NCI-H345 treated with DMSO at 0.1 percent for 48 hours (cell line): ENCODE measurements at regions not wholly inside any gene's neighbourhood (a gene's known extent, or its start where the extent isn't known, plus 50 kb on each side); places are given as distances from the start of the nearest gene placed in this dataset.

ENCODE experiments used
- DNase-seq: peaks from one replicate; lab custom pipeline; 2025; ENCODE audit not compliant: unreplicated experiment; lab: John Stamatoyannopoulos, UW

DNA sequence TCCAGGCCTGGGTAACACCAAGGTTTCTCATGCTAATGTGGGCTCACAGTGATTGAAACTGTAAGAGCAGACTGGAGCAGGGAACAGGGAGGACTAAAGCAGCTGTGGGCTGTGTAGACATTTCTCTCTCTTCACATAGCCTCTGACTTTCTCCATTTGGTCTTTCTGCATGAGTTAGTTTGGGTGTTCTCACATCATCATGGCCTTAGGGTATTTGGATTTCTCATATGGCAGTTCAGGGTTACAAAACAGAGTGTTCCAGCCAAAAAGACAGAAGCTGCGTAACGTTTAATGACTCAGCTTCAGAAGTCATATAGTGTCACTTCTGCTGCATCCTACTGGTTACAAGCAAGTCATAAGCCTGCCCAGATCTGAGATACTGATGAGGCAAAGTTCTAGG is 52.0 kb upstream of the OSBPL8 start:
- no peak for DNase-seq

DNA sequence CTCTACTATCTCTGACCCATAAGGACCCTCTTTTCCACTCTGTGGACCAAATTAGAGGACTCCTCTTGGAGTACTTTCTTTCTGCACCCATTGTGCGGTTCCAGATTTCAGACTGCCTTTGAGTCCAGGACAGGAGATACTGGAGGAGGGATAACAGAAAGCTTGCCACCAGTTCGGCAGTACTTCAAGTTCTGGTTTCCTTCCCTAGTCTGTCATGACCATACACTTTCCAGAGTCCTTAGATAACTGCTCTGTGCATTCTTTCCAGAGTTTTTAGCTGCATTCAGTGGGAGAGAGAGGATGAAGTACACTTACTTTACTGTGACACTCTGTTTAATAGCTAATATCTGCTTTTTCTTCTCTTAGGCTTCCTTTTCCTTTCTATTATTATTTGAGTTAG is 54.8 kb upstream of the OSBPL8 start:
- DNase-seq, result no peak

GRCh38 chr12:76618031-76618430 is 58.5 kb upstream of the OSBPL8 start:
- DNase-seq, result no peak

DNA sequence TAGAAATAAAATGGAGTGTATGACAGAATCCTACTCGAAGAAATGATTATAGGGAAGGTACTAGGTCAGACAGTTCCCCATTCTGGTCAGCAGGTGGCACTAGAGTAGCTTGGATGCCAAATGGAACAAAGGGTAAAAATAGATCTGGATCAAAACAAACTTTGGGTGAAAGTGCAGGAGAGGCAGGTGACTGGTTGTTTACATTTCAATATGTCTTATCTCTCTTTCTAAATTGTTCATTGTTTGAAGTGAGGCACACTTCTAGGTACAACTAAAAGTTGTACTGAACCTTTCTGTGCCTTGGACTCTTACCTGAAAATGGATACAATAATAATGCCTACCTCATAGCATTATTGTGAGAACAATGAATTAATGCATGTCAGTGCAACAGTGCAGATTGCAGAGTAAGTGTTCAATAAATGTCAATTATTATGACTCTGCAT is 62.0 kb upstream of the OSBPL8 start:
- DNase-seq, result peak; percentile 80

GRCh38 chr12:76622351-76622750 is 62.8 kb upstream of the OSBPL8 start:
- no peak for DNase-seq

- no peak for DNase-seq
Measured at GRCh38 chr12:76622915-76623314, 63.3 kb upstream of the OSBPL8 start.

GRCh38 chr12:76623931-76624330 is 64.4 kb upstream of the OSBPL8 start:
- DNase-seq, result no peak

- no peak for DNase-seq
Measured at GRCh38 chr12:76627346-76628135, 68.0 kb upstream of the OSBPL8 start.

- DNase-seq, result no peak
Measured at GRCh38 chr12:76628745-76629144, 69.2 kb upstream of the OSBPL8 start.

- no peak for DNase-seq
Measured at GRCh38 chr12:76631741-76632140, 72.2 kb upstream of the OSBPL8 start.

- DNase-seq, result no peak
Measured at GRCh38 chr12:76633415-76633814, 73.8 kb upstream of the OSBPL8 start.

- DNase-seq, result no peak
Measured at GRCh38 chr12:76634133-76634532, 74.6 kb upstream of the OSBPL8 start.

- no peak for DNase-seq
Measured at GRCh38 chr12:76636121-76636692, 76.6 kb upstream of the OSBPL8 start.

DNA sequence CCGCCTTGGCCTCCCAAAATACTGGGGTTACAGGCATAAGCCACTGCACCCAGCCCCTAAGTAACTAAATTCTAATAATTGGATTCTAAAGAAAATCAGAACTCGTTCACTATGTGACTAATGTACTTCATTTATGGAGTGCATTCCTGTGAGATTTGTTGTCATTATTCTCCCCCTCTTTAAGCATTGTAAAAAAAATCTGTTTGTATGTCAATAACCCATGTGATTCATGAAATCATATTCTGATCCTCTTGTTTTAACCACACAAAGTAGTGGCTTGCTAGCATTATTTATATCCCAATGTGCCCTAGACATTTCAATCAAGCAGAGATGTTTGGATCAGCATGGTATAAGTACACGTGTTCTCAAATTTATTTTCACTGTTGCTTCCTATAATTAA is 78.2 kb upstream of the OSBPL8 start:
- DNase-seq, result no peak

GRCh38 chr12:76639646-76640045 is 80.1 kb upstream of the OSBPL8 start:
- no peak for DNase-seq

DNA sequence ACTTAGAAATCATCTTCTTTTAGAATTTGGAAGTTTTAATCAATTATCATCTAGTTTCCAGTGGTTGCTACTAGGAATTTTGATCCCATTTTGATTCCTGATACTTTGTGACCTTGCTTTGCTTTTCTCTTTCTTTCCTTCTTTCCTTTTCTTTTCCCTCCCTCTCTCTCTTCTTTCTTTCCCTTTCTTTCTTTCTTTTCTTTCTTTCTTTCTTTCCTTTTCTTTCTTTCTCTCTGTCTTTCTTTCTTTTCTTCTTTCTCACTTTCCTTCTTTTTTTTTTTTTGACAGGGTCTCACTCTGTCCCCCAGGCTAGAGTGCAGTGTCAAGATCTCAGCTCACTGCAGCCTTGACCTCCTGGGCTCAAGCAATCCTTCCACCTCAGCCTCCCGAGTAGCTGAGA is 81.5 kb upstream of the OSBPL8 start:
- DNase-seq, result no peak

- DNase-seq, result no peak
Measured at GRCh38 chr12:76641961-76642360, 82.4 kb upstream of the OSBPL8 start.

GRCh38 chr12:76643438-76643837 is 83.9 kb upstream of the OSBPL8 start:
- DNase-seq, result no peak

- DNase-seq, result no peak
Measured at GRCh38 chr12:76644950-76645349, 85.4 kb upstream of the OSBPL8 start.

GRCh38 chr12:76645934-76646333 is 86.4 kb upstream of the OSBPL8 start:
- DNase-seq, result no peak

DNA sequence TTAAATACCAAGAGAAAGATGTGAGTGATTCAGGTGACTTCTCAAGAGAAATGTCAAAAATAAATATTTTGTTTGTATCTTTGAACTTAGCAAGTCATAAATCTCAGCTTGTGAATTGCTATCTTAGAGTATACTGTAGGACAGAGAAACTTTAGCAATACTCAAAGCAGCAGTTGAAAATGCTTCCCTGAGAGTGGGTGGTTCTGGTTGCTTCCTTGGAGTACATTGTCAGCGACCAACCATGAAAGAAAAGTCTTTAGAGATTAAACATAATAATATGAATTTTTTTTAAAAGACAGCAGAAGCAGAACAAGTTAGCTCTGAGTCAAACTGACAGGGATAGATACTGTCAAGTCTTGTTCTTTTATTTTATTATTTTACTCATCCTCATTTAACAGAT is 86.8 kb upstream of the OSBPL8 start:
- DNase-seq, result no peak

- no peak for DNase-seq
Measured at GRCh38 chr12:76649099-76649498, 89.5 kb upstream of the OSBPL8 start.

- no peak for DNase-seq
Measured at GRCh38 chr12:76652402-76652801, 92.8 kb upstream of the OSBPL8 start.
